T-helper 1 cell (primary cell): ENCODE measurements at regions not wholly inside any gene's neighbourhood (a gene's known extent, or its start where the extent isn't known, plus 50 kb on each side); places are given as distances from the start of the nearest gene placed in this dataset.
"Not testable (repeated sequence)": the region's sequence is repeated elsewhere in the genome, so short reads cannot be mapped to it uniquely, and the experiment has no call there.

Experiments used
- DNase-seq, 5 donors: peaks; one replicate each; pipeline ENCODE4 v3.0.0-alpha.2; 2012 to 2020

GRCh38 chr7:1343551-1343950 is 110.9 kb downstream of the UNCX start:
- DNase-seq: no peak

DNA sequence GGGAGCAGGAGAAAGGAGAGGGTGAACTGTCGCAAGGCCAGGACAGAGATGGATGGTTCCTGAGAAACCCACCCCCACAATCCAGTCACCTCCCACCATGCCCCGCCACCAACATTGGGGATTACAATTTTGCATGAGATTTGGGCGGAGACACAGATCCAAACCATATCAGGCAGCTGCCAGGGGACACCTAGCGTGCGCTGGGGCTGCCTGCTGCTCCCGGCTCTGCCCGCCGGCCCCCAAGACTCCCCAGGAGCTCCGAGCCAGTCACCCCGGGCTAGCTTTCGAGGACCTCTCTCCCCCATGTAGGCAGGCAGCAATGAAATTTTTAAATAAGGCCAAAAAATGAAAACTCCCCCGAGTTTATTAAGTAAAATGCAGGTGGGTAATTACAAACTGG is 111.7 kb downstream of the UNCX start:
- DNase-seq: no peak

DNA sequence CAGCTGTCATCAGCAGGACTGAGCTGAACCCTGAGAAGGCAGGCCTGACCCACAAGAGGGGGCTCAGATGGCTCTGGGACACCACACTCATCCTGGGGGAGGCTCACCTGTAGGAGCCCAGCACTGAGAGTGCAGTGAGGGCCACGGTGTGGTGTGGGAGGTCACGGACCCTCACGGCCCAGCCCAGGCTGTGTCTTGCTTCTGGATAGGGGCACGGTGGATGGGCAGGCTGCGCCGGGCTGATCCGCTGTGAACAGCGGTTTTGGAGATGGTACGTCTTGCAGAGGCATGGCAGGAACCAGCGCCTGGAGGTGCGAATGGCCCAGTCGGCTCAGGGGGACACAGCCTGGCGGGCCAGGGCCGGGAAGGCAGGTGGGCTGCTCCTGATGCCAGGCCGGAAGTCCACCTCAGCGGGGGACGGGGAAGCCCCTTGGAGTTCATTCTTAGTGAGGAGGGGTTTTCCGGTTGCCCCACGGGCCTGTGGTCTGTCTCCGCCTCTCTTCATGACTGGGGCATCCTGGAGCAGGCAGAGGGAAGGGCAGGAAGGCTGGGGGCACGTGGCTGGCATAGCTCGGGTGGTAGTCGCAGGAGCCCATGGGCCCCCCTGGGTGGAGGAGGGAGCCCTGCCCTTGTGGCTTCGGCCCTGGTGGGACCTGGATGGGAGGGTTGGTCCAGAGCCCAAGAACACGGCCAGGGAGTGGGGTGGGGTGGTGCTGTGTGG is 112.5 kb downstream of the UNCX start:
- no peak for DNase-seq

DNA sequence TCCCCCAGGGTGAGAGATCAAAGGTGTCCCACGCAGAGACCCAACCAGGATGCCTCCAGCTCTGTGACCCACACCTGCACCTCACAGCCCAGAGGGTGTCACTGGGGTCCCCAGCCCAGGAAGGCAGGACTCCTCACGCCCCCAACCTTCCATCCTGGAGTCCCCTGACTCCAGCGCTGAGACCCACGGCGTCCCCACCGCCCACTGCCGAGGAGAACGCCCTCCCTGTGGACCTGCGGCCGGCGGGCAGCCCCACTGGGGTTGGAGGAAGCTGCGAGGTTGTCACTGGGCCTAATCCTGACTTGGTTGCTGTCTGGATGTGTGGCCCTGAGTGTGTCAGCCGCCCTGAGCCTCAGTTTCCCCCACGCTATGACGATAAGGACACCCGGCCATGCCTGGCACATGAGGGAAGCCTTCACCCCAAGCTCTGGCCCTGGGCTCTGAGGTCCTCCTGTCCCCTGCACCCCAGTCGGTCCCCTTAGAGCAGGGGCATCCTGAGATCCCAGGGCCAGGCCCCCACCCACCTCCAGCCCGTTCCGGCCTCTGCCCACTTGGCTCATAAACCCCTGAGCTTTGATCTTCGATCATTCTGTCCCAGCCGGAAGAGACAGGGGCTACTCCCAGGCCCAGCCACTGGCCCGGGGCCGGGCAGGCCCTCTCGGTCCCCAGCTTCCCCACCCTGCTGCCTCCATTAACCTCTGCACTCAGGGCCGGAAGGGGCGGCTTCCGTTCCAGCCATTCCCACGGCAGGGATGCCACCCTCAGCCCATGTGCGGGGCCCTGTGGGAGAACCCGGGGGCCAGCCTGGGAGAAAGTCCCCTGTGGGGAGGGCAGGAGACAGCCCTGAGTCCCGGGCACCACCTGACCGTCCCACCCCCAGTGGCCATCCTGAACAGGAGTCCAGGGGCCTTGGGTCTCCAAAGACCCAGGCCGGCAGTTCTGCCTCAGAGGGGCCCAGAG is 113.2 kb downstream of the MICALL2 start:
- DNase-seq: no peak

DNA sequence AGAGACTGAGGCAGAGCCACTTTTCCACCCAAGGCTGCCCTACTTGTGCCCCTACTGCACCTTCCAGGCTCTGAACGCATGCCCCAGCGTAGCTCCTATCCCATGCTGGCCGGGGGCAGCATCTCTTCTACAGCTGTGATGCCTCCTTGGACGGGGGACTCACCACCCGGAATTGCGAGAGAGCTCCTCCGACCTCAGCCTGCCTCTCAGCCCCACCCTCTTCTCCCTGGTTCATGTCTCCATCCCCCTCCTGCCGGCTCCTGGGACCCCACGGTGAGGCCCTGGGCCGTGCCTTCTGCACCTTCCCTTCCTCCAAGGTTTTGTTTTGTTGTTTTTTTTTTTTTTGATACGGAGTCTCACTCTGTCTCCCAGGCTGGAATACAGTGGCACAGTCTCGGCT is 112.4 kb downstream of the MICALL2 start:
- no peak for DNase-seq

DNA sequence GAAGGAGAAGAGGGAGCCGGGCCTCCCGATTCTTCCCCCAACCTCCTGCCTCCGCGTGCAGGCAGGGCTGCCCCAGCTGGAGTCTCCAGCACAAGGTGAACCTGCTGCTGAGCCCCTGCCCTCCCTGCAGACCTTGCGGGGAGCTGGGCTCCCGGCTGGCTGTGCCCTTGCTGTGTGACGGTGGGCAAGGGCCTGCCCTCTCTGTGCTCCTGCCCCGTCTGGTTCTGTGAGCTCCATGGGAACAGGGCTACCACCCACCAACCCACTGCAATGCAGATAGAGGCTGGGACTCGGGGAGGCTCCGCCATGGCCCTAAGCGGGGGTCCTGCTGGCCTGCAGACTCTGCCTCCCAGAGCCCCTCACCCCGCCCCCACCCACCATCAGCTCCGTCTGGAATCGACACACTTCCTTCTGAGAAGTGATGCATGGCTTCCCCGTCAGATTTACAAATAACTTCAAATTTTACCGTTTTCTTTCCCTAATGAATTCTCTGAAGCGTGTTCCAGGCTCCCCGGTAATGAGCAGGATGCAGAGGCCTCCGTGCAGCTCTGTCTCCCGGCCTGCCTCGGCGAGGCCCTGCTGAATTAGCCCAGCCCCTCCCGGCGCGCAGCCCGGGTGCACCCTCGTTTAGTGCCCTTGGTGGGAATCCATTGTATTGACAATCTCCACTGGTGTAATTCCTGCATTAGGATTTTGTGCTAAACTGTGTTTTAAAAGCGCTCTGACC is 111.0 kb downstream of the MICALL2 start:
- DNase-seq: no peak

GRCh38 chr7:1348823-1349335 is 110.4 kb downstream of the MICALL2 start:
- DNase-seq: no peak

DNA sequence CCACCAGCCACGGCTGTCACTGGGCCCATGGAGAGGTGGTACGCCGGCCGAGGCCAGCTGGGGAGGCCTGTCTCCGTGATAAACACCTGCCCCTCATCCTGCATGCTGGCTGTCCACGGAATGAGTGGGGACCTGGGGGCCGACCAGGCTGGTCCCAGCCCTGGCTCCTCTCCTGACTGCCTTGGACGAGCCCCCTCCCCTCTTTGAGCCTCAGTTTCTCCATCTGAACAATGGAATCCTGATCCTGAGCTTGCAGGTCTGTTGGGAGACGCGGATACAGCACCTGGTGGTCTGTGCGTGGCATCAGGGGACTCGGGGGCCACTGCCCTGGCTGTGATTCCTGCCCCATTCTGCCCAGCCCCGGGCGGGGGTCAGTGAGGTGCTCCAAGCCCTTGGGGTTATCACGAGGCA is 109.9 kb downstream of the MICALL2 start:
- DNase-seq: no peak

DNA sequence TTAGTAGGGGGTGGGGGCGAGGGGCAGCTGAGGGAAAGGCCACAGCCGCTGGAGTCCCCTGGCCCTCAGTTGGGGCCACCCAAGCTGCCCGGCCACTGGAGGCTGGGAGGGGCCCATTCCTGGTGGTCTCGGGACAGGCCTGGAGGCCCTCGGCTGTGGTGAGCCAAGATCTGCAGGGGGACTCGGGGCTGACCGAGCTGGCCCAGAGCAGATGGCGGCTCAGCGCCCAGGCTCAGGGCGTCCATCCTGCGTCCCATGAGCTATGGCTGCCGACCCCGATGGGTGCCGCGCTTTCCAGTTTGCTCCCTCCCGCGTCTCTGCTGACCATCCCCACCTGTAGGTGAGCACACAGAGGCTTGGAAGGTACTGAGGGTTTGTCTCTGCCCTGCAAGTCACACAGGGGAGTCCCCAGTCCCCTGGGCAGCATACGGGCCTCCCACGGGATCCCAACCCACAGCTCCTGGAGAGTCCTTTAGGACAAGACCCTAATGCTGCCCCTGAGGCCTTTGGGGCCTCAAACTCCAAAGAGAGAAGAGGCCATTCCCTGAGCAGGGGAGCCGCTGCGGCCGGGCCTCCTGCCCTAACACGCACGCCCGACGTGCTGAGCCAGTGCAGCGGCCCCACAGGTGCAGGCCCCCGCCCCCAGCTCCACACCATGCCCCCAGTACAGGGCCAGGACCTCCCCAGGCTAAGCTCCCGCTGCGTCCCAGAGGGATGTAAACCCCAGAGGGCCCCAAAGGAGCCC is 107.2 kb downstream of the MICALL2 start:
- no peak for DNase-seq

DNA sequence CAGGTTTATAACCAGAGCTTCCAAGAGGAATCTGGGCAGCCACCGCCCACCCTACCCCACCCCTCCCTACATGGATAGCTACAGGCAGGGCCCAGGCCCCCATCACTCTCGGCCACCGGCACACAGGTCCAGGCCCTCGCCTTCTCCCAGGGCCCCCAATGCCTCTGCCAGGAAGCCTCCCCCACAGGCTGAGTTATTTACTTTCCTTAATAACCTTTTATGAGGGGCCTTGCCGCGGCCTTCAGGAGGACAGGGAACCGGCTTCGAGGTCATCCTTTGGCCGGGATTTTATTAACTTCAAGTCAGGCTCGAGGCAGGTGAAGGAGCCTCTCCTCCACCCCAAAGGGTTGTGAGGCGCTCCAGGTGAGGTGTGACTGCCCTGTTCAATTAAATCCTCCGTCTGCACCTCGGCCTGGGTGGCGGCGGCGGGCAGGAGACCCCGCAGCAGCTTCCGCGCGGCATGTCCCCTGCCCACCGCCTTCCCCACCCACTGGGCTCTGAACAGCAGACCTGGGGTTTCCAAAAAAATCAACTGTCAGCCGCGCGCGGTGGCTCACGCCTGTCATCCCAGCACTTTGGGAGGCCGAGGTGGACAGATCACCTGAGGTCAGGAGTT is 106.5 kb downstream of the MICALL2 start:
- DNase-seq: no peak

DNA sequence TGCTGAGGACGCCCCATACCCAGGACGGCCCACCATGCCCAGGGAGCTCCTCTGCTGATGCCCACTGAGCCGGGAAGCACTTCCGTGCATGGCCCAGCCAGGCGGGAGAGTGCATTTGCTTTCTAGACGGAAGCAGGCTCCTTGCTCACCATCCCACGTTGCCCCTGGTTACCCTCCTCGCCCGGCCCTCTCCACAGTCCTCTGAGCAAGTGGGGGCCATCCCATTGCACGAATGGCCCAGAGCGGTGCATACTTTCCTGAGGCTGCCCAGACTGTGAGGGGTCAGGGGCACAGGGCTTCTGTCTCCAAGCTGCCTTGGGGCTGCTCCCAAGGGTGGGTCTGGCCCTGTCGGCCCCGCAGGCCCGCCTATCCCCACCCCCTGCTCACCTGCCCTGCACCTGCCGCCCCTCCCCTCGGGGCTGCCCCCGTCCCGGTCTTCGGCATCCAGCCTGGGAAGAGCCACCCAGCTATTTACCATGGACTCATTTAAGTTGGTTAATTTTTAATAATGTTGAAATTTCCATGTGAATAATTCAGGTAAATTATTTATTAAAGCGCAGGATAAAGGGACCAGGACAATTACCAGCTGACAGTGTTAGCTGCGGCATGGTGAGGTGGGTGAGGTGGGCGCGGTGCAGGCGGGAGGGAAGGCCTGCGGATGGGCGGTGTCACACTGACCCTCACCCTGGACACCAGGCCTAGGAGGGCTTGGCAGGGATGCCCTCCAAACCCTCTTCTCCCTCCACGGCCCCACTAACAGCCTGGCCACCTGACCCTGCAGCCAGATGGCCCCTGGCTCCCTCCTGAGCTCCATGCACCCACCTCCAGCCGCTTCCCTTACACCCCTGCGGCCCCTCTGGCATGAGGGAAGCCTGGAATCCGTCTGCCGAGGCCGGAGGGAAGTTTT is 104.4 kb downstream of the MICALL2 start:
- no peak for DNase-seq

GRCh38 chr7:1355568-1356340 is 103.5 kb downstream of the MICALL2 start:
- DNase-seq: no peak

DNA sequence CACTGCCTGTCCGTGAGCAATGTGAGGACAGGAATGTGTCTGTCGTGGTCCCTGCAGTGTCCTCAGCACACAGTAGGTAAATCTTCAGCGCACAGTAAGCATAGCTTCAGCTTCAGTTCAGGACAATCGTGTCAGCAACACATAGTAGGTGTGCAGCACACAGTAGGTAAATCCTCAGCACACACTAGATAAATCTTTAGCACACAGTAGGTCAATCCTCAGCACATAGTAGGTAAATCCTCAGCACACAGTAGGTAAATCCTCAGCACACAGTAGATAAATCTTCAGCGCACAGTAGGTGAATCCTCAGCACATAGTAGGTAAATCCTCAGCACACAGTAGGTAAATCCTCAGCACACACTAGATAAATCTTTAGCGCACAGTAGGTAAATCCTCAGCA is 102.4 kb downstream of the MICALL2 start:
- DNase-seq: not testable (repeated sequence)

DNA sequence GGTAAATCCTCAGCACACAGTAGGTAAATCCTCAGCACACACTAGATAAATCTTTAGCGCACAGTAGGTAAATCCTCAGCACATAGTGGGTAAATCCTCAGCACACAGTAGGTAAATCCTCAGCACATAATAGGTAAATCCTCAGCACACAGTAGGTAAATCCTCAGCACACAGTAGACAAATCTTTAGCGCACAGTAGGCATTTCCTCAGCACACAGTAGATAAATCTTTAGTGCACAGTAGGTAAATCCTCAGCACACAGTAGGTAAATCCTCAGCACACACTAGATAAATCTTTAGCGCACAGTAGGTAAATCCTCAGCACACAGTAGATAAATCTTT is 102.0 kb downstream of the MICALL2 start:
- not testable (repeated sequence) for DNase-seq

DNA sequence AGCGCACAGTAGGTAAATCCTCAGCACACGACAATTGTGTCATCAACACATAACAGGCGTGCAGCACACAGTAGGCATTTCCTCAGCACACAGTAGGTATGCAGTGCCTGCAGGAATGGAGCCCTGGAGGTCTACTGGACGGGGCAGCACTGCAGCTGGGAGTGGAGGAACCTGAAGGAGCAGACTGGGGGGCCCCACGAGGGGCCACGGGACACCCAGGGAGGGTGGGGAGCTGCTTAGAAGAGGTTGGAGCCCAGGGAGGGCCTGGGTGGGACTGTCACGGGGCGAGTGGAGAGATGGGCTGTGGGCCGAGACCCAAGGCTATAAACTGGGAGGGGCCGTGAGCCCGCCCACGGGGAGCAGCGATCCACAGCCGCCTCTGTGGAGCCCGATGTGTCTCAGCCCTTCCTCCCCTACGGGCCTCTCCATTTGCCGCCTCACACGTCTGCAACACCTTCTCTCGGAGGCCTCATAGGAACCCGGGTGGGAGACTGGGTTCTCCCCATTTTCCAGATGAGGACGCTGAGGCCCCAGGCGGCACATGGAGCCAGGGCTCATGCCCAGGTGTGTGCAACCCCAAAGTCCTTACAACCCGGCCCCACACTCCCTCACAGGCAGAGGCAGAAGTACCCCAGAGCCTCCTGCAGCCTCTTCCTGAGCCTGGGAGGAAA is 101.5 kb downstream of the MICALL2 start:
- no peak for DNase-seq

DNA sequence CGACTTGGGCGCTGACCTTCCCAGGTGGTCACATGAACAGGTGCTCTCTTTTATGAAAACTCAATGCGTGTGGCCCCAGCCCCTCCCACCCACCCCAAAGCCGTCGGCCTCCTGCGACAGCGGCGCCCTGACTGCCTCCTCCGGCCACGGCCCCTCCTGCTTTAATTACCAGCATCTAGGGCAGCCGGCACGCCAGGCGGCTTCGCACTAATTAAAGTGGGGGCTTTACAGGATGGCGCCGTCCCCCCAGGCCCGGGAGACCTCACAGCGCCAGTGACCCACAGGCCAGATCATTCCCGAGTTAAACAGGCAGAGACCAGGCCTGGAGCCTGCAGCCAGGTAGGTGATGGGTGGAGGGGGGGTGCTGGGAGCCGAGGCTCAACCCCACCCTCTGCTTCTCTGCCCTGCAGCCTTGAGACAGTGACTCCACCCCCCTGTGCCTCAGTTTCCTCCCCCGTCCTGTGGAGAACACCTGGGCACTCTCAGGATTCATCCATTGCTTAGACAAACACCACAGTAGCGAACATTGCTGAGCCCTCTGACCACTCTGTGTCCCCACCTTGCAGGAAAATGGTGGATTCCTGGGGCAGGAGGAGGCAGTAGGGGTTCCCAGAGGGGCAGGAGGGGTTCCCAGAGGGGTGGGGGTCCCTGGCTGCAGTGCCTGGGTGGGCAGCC is 100.8 kb downstream of the MICALL2 start:
- no peak for DNase-seq

DNA sequence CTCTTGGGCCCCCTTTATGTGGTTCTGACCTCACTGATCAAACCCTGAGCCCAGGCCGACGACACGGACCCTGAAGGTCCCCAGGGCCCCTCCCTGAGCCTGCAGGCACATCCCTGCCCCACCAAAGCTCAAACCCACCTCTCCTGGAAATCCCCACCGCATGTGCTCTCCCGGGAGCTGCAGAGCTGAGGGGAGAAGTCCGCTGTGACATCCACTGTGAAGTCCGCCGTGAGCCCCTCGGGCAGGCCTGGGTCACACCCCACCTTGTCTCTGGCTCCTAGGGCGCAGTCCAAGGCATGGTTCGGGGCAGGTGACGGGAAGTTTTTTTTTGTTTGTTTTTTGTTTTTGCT is 100.2 kb downstream of the MICALL2 start:
- no peak for DNase-seq

DNA sequence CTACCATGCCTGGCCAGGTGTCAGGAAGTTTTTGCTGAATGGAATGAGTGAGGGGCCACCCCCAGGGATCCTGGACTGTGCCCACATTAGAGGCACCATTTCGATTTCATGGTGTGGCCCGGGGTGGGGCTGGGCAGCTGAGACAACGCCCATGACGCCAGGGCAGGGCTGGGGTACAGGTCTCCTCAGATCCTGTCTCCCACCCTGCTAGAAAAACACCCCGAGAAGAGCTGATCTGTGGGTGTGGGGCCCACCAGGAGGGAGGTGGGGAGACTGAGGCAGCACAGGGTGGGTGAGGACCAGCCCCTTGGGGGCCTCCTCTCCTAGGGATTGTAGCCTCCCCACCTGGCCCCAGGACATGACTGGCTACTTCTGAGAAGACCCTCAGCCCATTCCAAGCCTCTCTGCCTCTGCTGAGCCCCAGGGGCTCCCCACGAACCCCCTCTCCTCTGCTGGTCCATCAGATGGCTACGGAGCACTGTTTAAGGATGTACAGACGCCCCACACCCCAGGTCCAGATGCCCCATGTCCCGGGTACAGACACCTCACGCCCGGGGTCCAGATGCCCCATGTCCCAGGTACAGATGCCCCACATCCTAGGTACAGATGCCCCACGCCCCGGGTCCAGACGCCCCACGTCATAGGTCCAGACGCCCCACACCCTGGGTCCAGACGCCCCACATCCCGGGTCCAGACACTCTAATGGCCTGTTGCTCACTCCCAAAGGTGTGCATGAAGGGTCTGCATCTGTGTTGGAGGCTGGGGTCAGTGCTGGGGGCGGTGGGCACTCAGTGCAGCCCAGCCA is 99.4 kb downstream of the MICALL2 start:
- no peak for DNase-seq
